ENCODE measurements at regions not wholly inside any gene's neighbourhood (a gene's known extent, or its start where the extent isn't known, plus 50 kb on each side); places are given as distances from the start of the nearest gene placed in this dataset.

GRCh38 chr4:57187246-57187645, 77.1 kb upstream of the IGFBP7 start:
- Histone ChIP-seq H3K79me2 (replicated peaks; ENCODE audit: insufficient read depth, low read length) (no peaks in the 10 kb centered on the region), H2AFZ (ENCODE audit: low read depth, low read length) (no peak overlapping the region), H3K9me2 (ENCODE audit: insufficient read depth, low read length) (no peaks in the 10 kb centered on the region), H3F3A (ENCODE audit: insufficient read depth, low read length, poor library complexity, severe bottlenecking) (no peaks in the 10 kb centered on the region), H3K36me3 (ENCODE audit: insufficient read depth, low read length) (no peaks in the 10 kb centered on the region), H3K9me3 (ENCODE audit: low read length) (no peaks in the 10 kb centered on the region), H3K27me3 (ENCODE audit: insufficient read depth, low read depth, low read length) (no peaks in the 10 kb centered on the region), H3K4me2 (ENCODE audit: low read length) (no peak overlapping the region), H3K9ac (ENCODE audit: low read length) (no peak overlapping the region), H3K27ac (ENCODE audit: low read length) (no peak overlapping the region), H3K4me3 (ENCODE audit: low read length) (no peak overlapping the region), H4K20me1 (ENCODE audit: insufficient read depth) (no peaks in the 10 kb centered on the region)
- TF ChIP-seq RAD21 (conservative IDR thresholded peaks at IDR 0.05) (no peak), CTCF (IDR thresholded peaks at IDR 0.05; ENCODE audit: poor library complexity, severe bottlenecking) (no peak), EP300 (conservative IDR thresholded peaks at IDR 0.05; ENCODE audit: poor library complexity, severe bottlenecking) (no peak), REST (IDR thresholded peaks at IDR 0.05; ENCODE audit: borderline replicate concordance) (no peak), EZH2 (IDR thresholded peaks at IDR 0.05; ENCODE audit: borderline replicate concordance, insufficient read depth, low read length, poor library complexity, severe bottlenecking) (no peak), SMC3 (conservative IDR thresholded peaks at IDR 0.05; ENCODE audit: poor library complexity) (no peak)

GRCh38 chr4:57184378-57185029, 74.3 kb upstream of the IGFBP7 start:
- no peaks in the 10 kb centered on the region for H3K27me3 ChIP-seq (ENCODE audit: insufficient read depth, low read depth, low read length)
- no peak overlapping the region for H3K9ac ChIP-seq (ENCODE audit: low read length)
- no peak overlapping the region for H3K27ac ChIP-seq (ENCODE audit: low read length)
- no peaks in the 10 kb centered on the region for H3K9me3 ChIP-seq (ENCODE audit: low read length)
- no peaks in the 10 kb centered on the region for H3K9me2 ChIP-seq (ENCODE audit: insufficient read depth, low read length)
- no peaks in the 10 kb centered on the region for H3K36me3 ChIP-seq (ENCODE audit: insufficient read depth, low read length)
- no peak overlapping the region for H2AFZ ChIP-seq (ENCODE audit: low read depth, low read length)
- no peaks in the 10 kb centered on the region for H4K20me1 ChIP-seq (ENCODE audit: insufficient read depth)
- H3F3A ChIP-seq (ENCODE audit: insufficient read depth, low read length, poor library complexity, severe bottlenecking), result no peaks in the 10 kb centered on the region
- H3K4me3 ChIP-seq (ENCODE audit: low read length), result no peak overlapping the region
- no peak overlapping the region for H3K4me2 ChIP-seq (ENCODE audit: low read length)
- no peak for TF ChIP-seq REST (IDR thresholded peaks at IDR 0.05; ENCODE audit: borderline replicate concordance)
- TF ChIP-seq EZH2 (IDR thresholded peaks at IDR 0.05; ENCODE audit: borderline replicate concordance, insufficient read depth, low read length, poor library complexity, severe bottlenecking), result no peak
- TF ChIP-seq MXI1 (conservative IDR thresholded peaks at IDR 0.05; ENCODE audit: poor library complexity, severe bottlenecking), result no peak
- no peak for TF ChIP-seq TAF1 (IDR thresholded peaks at IDR 0.05; ENCODE audit: low read depth)
- no peak for TF ChIP-seq POLR2AphosphoS5 (IDR thresholded peaks at IDR 0.05)
- TF ChIP-seq CTCF (IDR thresholded peaks at IDR 0.05; ENCODE audit: poor library complexity, severe bottlenecking), result no peak
- TF ChIP-seq EP300 (conservative IDR thresholded peaks at IDR 0.05; ENCODE audit: poor library complexity, severe bottlenecking), result no peak
- TF ChIP-seq SMC3 (conservative IDR thresholded peaks at IDR 0.05; ENCODE audit: poor library complexity), result no peak
- no peak for TF ChIP-seq RAD21 (conservative IDR thresholded peaks at IDR 0.05)
- no peaks in the 10 kb centered on the region for H3K79me2 ChIP-seq (replicated peaks; ENCODE audit: insufficient read depth, low read length)
